ENCODE measurements at regions not wholly inside any gene's neighbourhood (a gene's known extent, or its start where the extent isn't known, plus 50 kb on each side); places are given as distances from the start of the nearest gene placed in this dataset.

DNA sequence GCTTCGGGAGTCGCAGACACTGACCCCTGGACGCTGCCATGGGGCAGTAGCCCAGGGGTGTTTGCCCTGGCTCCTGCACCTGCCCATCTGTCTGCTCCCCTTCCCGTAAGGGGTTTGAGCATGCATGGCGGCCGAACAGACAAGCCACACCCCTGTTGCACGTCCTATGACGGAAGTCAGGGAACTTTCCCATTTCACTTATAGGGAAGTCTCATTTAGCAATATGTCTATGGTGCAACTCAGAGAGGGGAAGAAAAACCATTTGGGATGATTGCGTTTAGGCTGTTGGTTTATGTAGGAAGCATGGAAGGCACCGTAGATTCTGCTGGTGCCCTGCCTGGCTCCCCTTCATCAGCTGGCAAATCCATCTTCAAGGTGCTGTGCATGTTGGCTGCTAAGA, 112.5 kb downstream of the HAPSTR1 start:
- Mint-ChIP-seq H3K9me3 (peaks cover 8% of the 10 kb centered on the region), H3K36me3 (ENCODE audit: low read depth) (no peaks in the 10 kb centered on the region), H3K27ac (no peak overlapping the region), H3K27me3 (ENCODE audit: low read depth) (peaks cover 9% of the 10 kb centered on the region), H3K4me3 (no peak overlapping the region), H3K4me1 (no peaks in the 10 kb centered on the region)
- TF ChIP-seq CTCF (IDR thresholded peaks at IDR 0.05; ENCODE audit: unreplicated experiment in 3 of 3) = no peak

DNA sequence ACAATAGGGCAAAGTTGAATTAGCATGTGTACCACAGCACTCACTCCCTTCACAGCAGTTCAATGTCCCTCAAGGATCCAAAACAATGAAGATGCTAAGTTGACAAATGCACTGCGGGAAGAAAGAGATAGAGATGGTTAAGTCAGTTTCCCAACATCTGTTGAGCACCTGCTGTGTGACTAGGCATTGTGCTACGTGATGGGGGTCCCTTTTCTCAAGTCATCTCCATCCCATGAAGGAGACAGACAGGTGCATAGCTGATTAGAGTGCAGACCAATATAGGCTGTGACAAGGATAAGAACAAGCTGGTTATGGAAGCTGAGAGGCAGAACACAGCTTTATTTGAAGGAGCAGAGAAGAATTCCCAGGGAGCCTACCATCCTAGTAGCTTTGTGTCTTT, 114.2 kb downstream of the HAPSTR1 start:
- H3K27ac Mint-ChIP-seq = no peak overlapping the region
- TF ChIP-seq CTCF (IDR thresholded peaks at IDR 0.05; ENCODE audit: unreplicated experiment in 3 of 3) = no peak
- H3K27me3 Mint-ChIP-seq (ENCODE audit: low read depth) = peaks cover 9% of the 10 kb centered on the region
- no peaks in the 10 kb centered on the region for H3K4me1 Mint-ChIP-seq
- no peaks in the 10 kb centered on the region for H3K36me3 Mint-ChIP-seq (ENCODE audit: low read depth)
- no peak overlapping the region for H3K4me3 Mint-ChIP-seq
- peaks cover 8% of the 10 kb centered on the region for H3K9me3 Mint-ChIP-seq

DNA sequence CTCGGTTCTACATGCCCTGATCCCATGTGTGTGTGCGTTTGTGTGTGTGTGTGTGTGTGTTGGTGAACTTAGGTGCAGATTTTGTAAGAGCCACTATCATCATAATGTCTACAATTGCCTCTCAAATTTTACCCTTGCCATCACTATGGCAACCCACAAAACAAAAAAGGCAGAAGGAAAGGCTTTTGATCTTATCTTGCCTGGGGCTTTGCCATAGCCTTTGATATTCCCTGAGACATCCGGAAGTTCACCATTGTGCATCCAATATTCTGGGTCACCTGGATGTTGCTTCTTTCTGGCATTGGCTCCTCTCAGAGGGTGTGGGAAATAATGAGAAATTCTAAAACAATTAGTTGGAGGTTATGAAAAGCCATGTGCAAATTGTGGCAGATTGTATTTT, 114.7 kb downstream of the HAPSTR1 start:
- TF ChIP-seq CTCF (IDR thresholded peaks at IDR 0.05; ENCODE audit: unreplicated experiment in 3 of 3) = no peak
- Mint-ChIP-seq H3K9me3 (peaks cover 8% of the 10 kb centered on the region), H3K4me3 (no peak overlapping the region), H3K36me3 (ENCODE audit: low read depth) (no peaks in the 10 kb centered on the region), H3K4me1 (no peaks in the 10 kb centered on the region), H3K27me3 (ENCODE audit: low read depth) (peaks cover 9% of the 10 kb centered on the region), H3K27ac (no peak overlapping the region)

DNA sequence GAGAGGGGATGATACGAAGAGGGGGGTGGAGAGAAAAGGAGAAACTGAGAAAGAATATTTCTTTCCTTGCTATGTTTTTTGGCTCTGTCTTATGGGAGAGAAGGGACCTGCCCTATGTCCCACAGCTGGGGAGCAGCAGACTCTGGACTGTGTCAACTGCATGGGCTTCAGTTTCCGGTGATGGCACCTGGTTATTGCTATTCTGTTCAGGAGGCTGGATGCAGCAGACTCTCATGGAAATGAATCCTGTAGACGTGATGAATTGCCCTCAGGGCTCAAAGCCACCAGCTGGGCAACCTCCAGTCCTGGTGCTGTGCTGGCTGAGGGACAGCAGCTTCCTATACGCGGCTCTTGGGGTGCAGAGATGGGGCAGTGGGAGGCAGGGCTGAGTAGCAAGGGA, 121.2 kb downstream of the HAPSTR1 start:
- Mint-ChIP-seq H3K27me3 (ENCODE audit: low read depth) (peaks cover 9% of the 10 kb centered on the region), H3K4me1 (no peaks in the 10 kb centered on the region), H3K9me3 (no peaks in the 10 kb centered on the region), H3K27ac (no peak overlapping the region), H3K36me3 (ENCODE audit: low read depth) (no peaks in the 10 kb centered on the region), H3K4me3 (no peak overlapping the region)
- no peak for TF ChIP-seq CTCF (IDR thresholded peaks at IDR 0.05; ENCODE audit: unreplicated experiment in 3 of 3)

DNA sequence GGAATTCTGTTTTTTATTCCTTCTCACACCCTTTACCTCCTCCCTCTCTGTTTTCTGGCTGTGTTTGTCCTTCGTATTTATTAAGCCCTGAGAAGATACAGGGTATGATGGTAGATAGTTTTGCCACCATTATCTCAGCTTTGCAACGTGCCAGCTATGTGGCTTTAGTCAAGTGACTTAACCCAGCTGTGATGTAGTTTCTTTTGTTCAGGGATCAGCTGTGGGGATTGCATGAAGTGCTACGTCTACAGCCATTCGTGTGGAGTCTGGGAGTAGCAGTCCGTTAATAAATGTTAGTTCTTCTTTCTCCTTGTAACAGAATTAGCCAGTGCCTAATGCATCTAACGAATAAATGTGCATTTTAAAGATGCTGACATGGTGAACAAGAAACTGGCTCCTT, 128.4 kb downstream of the HAPSTR1 start:
- Mint-ChIP-seq H3K4me3 (no peak overlapping the region), H3K4me1 (no peaks in the 10 kb centered on the region), H3K36me3 (ENCODE audit: low read depth) (no peaks in the 10 kb centered on the region), H3K27me3 (ENCODE audit: low read depth) (no peaks in the 10 kb centered on the region), H3K9me3 (no peaks in the 10 kb centered on the region), H3K27ac (no peak overlapping the region)
- no peak for TF ChIP-seq CTCF (IDR thresholded peaks at IDR 0.05; ENCODE audit: unreplicated experiment in 3 of 3)

DNA sequence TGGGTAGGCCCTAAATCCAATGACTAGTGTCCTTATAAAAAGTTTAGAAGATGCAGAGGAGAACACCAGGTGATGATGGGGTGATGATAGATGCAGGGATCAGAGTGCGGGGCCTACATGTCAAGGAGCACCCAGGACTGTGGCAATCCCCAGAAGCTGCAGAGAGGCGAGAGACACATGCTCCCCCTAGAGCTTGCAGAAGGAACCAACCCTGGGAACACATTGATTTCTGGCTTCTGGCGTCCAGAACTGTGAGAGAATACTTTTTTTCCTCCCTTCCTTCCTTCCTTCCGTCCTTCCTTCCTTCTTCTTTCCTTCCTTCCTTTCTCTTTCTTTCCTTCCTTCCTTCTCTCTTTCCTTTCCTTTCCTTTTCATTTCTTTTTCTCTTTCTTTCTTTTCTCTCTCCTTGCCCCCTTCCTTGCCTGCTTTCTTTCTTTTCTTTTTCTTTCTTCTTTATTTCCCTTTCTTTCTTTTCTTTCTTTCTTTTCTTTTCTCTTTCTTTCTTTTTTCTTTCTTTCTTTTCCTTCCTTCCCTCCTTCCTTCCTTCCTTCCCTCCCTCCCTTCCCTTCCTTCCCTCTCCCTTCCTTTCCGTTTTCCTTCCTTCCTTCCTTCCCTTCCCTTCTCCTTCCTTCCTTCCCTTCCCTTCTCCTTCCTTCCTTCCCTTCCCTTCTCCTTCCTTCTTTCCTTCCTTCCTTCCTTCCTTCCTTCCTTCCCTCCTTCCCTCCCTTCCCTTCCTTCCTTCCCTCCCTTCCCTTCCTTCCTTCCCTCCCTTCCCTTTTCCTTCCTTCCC, 134.3 kb downstream of the HAPSTR1 start:
- H3K27me3 Mint-ChIP-seq (ENCODE audit: low read depth) = peaks cover 4% of the 10 kb centered on the region
- no peaks in the 10 kb centered on the region for H3K9me3 Mint-ChIP-seq
- no peak overlapping the region for H3K27ac Mint-ChIP-seq
- H3K36me3 Mint-ChIP-seq (ENCODE audit: low read depth) = no peaks in the 10 kb centered on the region
- H3K4me3 Mint-ChIP-seq = no peak overlapping the region
- TF ChIP-seq CTCF (IDR thresholded peaks at IDR 0.05; ENCODE audit: unreplicated experiment in 3 of 3) = no peak
- H3K4me1 Mint-ChIP-seq = no peaks in the 10 kb centered on the region
